ENCODE measurements at regions not wholly inside any gene's neighbourhood (a gene's known extent, or its start where the extent isn't known, plus 50 kb on each side); places are given as distances from the start of the nearest gene placed in this dataset.

- Histone ChIP-seq H3K27ac (ENCODE audit: extremely low read depth, low read depth, low read length) (no peak overlapping the region), H3K4me1 (replicated peaks in 1 of 2; ENCODE audit: control insufficient read depth in 2 of 2, insufficient read depth in 2 of 2, low read length in 2 of 2) (no peaks in the 10 kb centered on the region; a peak in 1 of 5 replicates), H3K9me3 (replicated peaks; ENCODE audit: control insufficient read depth, insufficient read depth, low read depth, low read length) (no peaks in the 10 kb centered on the region), H3K4me2 (ENCODE audit: insufficient read depth, low read length) (no peak overlapping the region), H3K9me1 (ENCODE audit: control insufficient read depth, insufficient read depth, low read length) (no peaks in the 10 kb centered on the region), H4K20me1 (replicated peaks; ENCODE audit: control insufficient read depth, insufficient read depth, low read length) (no peaks in the 10 kb centered on the region), H3K79me2 (ENCODE audit: control insufficient read depth, insufficient read depth, low read length) (no peaks in the 10 kb centered on the region), H3K4me3 (no peak overlapping the region), H2AFZ (ENCODE audit: low read depth, low read length) (no peak overlapping the region), H3K27me3 (ENCODE audit: control insufficient read depth in 2 of 2, insufficient read depth in 2 of 2, low read length in 2 of 2) (peaks cover 0 to 7% of the 10 kb centered on the region in 2 experiments; a peak in 2 of 5 replicates), H3K9ac (ENCODE audit: insufficient read depth in 1 of 2, low read depth in 2 of 2, low read length in 2 of 2) (no peak overlapping the region), H3K36me3 (ENCODE audit: control insufficient read depth, insufficient read depth, low read length) (no peaks in the 10 kb centered on the region)
- in situ Hi-C loops (cut with MboI), result no loop called here
- no TSS peak for BruUV-seq (replicated peaks)
- 0% methylated on average over 5 of the region's 6 CpGs for WGBS (ENCODE audit: insufficient coverage, low coverage, missing lambda C conversion rate)
- POLR2A ChIA-PET, result no interaction called here
- intact Hi-C loops (cut with micrococcal nuclease), result no loop called here
- no peak for DNase-seq (ENCODE audit: extremely low read depth in 1 of 4, low spot score in 3 of 4)
- CTCF ChIA-PET (ENCODE audit: low intra/inter-chr PET ratio), result no interaction called here
- ATAC-seq, result no peak
- FAIRE-seq, result no peak
- TF ChIP-seq KAT8 (IDR thresholded peaks at IDR 0.05; ENCODE audit: low read depth) (no peak), ILK (tag; IDR thresholded peaks at IDR 0.05; ENCODE audit: borderline replicate concordance, low read depth) (no peak), ERF (CRISPR knock-in tag; IDR thresholded peaks at IDR 0.05) (no peak), ZBTB40 (IDR thresholded peaks at IDR 0.05) (0 out of 2 replicates have a peak, but pooled peaks have one; percentile 39), ZBTB40 (CRISPR knock-in tag; IDR thresholded peaks at IDR 0.05) (no peak), ZC3H11A (IDR thresholded peaks at IDR 0.05; ENCODE audit: low read depth, low read length) (no peak), TBL1XR1 (IDR thresholded peaks at IDR 0.05; ENCODE audit: low read length in 2 of 2) (no peak), FOXP1 (CRISPR knock-in tag; IDR thresholded peaks at IDR 0.05) (no peak), GABPA (tag; conservative IDR thresholded peaks at IDR 0.05; ENCODE audit: low read depth) (peak; percentile 51)
- TF ChIP-seq, protein P1, sequence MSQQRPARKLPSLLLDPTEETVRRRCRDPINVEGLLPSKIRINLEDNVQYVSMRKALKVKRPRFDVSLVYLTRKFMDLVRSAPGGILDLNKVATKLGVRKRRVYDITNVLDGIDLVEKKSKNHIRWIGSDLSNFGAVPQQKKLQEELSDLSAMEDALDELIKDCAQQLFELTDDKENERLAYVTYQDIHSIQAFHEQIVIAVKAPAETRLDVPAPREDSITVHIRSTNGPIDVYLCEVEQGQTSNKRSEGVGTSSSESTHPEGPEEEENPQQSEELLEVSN (IDR thresholded peaks at IDR 0.05; ENCODE audit: borderline replicate concordance in 1 of 2, extremely low read depth in 1 of 2, insufficient read depth in 1 of 2, insufficient read length in 1 of 2, low read depth in 1 of 2, low read length in 1 of 2, poor library complexity in 1 of 2, severe bottlenecking in 1 of 2), result no peak
These were observed 146.7 kb upstream of the ID4 start for GRCh38 chr6:19690325-19691075.
